Heart left ventricle (tissue), 13 donors: ENCODE measurements at regions not wholly inside any gene's neighbourhood (a gene's known extent, or its start where the extent isn't known, plus 50 kb on each side); places are given as distances from the start of the nearest gene placed in this dataset.

ENCODE experiments used
- POLR2A ChIP-seq, 2 donors: fragments of 450-650 bp; IDR thresholded peaks; one replicate each; pipeline ENCODE4 v1.6.1; 2017; ENCODE audit warnings: antibody characterized with exemption in 2 of 2, mild to moderate bottlenecking in 2 of 2, moderate library complexity in 2 of 2
- TF ChIP-seq, protein P1 (sequence below), 12 donors: fragments of 200-600 bp; sonication (generic) in 4 of 12; IDR thresholded peaks; one replicate each; pipeline versions ENCODE4 v1.5.0 to v1.8.0; 2018 to 2022; ENCODE audit warnings: antibody characterized with exemption in 12 of 12, mild to moderate bottlenecking in 5 of 12
- donor health status: ischemic (EF 13 %, LVEDD 7.1; RV severe dilation, severe dysfunction).
- donor health status: DM: no; HTN: yes; CAD: no.
- donor health status: DM: no; HTN: no; CAD: no.
- donor health status: ischemic (EF 25% LVEDD 6.9; RV normal size, moderate dysfunction).
- donor health status: ischemic (EF 25% LVEDD 5.7; RV mildly dilated, moderate dysfunction).
- donor health status: ischemic (EF 35%, LVEDD 5.7; RV mildly dilated, moderate dysfunction).
- donor health status: nonischemic (EF 11% LVEDD 7.7; RV severe dilation, severe dysfunction).
- donor health status: DM: yes; HTN: yes; CAD: no.
- donor health status: PGD.
- donor health status: ischemic (EF 29% LVEDD 5.4; RV normal size, mild dysfunction).
- donor health status: nonischemic (EF 23%, LVEDD 6.1; RV moderate dilation, normal function).

DNA sequence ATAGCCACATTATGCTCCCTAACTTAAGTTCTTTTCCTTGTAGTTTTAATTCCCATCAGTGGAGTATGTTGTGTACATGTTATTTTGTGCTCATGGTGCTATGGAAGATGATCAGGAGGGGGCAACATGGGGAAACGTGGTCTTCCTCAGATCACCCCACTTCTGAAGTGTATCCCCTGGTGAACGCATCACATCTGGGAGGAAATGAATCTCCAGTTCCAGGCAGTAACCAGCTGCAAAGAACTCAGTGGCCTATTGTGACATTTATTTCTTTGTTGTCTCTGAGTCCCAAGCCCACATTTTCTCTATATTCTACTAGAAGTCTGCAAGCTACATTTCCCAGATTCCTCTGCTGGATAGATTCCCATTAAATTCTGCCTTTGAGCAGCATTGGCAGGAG lies 217.0 kb downstream of the SATB1 start:
- TF ChIP-seq, protein P1, sequence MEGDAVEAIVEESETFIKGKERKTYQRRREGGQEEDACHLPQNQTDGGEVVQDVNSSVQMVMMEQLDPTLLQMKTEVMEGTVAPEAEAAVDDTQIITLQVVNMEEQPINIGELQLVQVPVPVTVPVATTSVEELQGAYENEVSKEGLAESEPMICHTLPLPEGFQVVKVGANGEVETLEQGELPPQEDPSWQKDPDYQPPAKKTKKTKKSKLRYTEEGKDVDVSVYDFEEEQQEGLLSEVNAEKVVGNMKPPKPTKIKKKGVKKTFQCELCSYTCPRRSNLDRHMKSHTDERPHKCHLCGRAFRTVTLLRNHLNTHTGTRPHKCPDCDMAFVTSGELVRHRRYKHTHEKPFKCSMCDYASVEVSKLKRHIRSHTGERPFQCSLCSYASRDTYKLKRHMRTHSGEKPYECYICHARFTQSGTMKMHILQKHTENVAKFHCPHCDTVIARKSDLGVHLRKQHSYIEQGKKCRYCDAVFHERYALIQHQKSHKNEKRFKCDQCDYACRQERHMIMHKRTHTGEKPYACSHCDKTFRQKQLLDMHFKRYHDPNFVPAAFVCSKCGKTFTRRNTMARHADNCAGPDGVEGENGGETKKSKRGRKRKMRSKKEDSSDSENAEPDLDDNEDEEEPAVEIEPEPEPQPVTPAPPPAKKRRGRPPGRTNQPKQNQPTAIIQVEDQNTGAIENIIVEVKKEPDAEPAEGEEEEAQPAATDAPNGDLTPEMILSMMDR (IDR thresholded peaks at IDR 0.05), result no peak
- no peak for TF ChIP-seq POLR2A (IDR thresholded peaks at IDR 0.05)
